Colon (tissue), 2 donors: ENCODE measurements at regions not wholly inside any gene's neighbourhood (a gene's known extent, or its start where the extent isn't known, plus 50 kb on each side); places are given as distances from the start of the nearest gene placed in this dataset.

Experiments
- FAIRE-seq: peaks from 2 replicates; lab custom pipeline; 2012; peaks lifted over from hg19 to GRCh38; lab: Jason Lieb, UNC
- donor health status: control.
- donor health status: control.

DNA sequence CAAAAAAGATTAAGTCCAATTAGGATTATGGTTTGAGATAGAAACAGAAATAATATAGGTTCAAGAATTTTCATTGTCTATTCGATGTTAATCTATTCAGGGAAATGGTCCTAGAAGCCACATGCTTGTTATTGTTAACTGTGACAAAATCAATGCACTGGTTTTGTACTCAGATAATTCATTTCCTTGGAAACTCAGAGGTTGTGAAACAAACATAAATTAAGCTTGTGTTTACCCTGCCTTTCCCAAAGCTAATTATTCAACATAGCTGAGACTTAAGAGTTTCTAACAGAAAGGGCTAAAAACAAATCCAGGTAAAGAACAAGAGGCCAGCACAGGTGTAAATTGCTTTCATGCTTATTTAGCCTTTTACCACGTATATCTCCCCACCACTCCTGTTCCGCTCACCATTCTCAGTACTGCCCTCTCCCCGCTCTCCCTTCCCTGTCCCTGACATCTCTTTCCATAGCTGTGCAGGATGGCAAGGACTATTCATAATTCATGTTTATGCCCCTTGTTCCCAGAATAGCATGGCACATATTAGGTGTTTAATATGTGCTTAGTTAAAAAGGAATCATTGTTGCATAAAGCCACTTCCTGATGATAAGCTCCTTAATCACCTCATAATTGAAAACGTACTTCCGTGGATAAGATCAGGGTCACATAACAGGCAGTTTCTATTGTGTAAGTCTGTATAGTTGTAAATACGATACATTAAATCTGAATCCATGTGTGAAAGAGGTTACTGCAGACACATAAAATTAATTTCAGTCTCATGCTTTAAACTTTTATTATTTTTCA is 131.8 kb upstream of the USP15 start:
- no peak for FAIRE-seq

DNA sequence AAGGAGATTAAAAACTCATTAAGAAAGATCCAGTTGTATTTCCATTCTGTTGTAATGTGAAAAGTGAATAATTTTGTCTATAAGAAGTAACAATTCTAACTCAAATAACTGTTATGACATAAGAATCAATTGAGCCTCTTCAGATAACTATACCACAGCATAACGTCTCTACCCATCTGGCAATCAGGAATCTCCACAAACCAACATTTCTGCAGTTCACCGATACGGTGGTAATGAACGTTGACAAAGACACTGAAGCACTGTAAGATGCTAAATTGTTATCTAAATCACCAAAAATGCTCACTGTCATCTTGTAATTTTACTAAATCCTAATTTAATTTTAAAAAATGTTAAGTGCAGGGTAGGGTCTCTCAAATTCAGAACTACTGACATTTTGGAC is 130.9 kb upstream of the USP15 start:
- no peak for FAIRE-seq

DNA sequence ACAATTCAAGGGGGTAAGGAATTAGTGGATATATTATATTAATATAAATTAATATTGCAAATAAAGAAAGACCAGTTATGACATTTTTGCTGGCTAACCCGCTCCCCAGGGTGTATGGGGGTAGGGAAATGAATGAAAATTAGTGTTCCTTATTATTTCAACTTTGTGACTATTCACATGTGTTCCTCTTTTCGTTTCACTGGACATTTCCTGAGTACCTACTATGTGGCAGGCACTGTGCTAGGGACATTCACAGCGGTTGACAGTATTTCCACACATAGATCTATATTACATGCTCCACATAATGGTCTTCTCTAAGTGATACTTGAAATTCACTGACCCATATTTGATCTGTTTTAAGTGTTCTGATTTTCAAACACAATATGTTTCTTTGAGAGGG is 129.8 kb upstream of the USP15 start:
- no peak for FAIRE-seq

DNA sequence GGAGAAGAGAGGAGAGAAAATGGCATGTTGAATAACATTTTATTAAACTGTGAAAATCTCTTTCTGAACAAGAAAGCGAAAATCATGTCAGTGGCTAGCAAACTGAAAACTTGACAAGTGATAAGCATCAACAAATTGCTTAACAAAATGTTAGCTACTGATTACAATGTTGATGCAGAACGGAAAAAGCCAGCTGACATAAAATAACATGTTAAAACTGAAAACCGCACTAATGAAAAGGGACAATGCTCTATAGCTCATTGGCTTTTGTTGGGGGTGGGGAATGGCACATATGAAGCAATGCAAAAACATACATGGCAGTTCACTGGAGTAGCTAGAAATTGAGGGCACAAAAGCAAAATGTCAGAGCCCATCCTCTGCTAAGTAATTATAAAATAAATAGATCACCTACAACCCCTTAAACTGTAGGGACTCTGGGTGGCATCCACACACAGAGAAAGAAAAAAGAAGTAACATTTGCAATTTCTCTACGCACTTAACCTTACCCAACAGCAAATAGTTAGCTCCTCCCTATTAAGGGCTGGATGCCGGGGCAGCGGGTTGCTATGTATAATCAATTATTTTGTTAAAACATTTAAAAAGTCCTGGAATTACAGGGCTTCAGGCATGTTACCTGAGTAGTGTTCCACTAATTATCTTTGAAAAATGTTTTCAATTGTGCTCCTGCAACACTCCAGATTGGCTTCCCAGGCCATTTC is 129.2 kb upstream of the USP15 start:
- FAIRE-seq: no peak

DNA sequence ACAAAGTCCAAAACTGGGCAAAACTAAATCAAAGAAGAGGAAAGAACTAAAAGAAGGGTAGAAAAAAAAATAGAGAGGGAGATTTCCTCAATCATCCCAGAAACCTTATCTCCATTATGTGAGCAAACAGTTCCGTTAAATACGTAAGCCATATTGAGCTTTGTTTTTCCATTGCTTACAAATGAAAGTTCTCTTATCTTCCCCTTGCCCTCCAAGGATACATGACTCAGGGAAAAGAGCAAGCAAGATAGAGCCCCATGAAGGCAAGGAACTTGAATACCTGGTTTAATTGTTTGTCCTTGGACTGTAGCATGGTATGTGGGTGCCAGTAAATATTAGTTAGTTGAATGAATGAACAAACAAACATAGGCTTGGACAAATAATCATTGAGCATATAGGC is 126.8 kb upstream of the USP15 start:
- FAIRE-seq: no peak

DNA sequence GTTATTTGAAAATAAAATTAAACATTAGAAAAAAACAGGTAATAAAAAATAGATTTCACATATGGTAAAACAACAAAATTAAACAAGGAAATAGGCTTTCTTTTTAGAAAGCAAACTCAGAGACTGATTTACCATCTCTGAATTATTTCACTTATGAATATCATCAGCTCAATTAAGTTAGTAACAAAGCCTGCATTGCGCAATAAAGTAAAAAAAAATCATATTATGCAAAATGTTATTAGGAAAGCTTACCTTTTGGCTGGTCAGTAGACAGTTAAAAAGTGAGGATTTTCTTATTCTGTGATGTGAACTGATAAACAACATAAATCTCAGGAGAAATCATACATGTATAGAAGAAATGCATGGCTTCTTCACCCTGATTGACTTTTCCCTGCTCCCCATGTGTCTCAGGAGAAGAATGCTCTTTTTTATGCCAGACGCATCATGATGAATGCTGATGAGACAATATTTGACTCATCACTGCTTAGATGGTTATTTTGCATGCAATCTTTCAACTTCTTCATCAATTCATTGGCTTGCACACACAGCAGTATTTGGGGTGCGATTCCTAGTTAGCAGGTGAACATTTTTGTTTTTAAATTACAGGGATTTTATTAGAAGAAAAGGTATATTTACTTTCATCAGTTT is 124.5 kb upstream of the USP15 start:
- no peak for FAIRE-seq

DNA sequence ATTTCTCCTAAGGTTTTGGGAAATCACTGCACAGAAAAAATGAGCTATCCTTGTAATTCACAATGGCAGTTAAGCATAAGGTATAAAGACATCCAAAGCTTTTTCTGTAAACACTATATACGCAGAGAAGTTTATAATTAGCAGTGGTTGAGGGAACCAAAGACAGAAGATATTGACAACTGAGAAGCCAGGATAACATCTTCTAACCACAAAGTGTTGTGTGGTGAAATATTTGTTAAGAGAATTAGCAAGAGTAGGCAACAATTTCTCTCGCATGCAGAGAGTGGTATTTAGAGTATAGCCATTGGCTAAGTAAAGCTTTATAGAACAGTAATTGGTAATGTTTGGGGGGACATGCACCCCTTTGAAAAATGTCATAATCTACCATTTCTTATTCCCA is 123.7 kb upstream of the USP15 start:
- no peak for FAIRE-seq

DNA sequence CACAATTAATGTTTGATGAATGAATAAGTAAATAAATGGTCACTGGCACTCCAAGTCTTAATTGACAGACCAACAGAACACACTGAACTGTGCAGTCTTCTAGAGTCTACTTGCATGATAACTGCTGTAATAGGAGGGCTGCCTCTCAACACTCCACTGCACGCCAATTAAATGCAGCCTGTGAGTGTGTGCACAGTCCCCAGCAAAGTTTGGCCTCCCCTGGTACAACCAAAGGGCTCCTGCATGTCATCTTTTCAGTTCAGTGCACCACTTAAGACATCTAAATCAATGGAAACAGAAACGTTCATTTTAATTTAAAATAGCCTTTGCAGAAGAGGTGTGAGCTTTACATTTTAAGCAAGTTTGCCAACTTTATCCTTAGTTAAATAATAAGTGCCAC is 121.7 kb upstream of the USP15 start:
- FAIRE-seq: no peak

DNA sequence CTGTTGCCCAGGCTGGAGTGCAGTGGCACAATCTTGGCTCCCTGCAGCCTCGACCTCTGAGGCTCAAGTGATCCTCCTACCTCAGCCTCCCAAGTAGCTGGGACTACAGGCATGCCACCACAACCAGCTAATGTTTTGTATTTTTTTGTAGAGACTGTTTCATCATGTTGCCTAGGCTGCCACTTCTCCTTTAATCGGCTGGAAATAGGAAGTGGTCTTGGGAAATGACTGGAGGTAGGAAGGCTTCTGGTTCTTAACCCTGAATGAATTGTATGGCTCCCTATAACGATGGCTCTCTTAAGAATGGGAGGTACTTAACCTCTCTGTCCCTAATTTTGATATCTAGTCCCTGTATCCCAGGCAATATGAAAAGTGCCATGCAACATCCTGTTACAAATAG is 113.9 kb upstream of the USP15 start:
- FAIRE-seq: no peak

DNA sequence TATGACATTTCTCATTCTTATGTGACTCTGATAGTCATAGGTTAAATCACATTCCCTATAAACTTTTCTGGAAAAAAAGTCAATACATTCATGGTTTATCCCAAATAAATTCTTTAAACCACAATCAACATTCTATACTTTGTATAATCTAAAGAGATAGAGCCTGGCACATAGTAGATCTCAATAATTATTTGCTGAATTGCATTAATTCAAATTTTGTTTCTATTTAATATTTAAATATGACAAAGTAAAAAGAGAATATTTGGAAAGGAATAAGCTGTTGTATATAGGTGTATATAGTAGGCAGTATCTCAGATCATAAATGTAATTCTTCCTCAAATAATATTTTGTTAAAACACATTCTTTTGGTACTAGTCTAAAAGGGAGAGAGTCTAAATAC is 102.2 kb upstream of the USP15 start:
- no peak for FAIRE-seq

DNA sequence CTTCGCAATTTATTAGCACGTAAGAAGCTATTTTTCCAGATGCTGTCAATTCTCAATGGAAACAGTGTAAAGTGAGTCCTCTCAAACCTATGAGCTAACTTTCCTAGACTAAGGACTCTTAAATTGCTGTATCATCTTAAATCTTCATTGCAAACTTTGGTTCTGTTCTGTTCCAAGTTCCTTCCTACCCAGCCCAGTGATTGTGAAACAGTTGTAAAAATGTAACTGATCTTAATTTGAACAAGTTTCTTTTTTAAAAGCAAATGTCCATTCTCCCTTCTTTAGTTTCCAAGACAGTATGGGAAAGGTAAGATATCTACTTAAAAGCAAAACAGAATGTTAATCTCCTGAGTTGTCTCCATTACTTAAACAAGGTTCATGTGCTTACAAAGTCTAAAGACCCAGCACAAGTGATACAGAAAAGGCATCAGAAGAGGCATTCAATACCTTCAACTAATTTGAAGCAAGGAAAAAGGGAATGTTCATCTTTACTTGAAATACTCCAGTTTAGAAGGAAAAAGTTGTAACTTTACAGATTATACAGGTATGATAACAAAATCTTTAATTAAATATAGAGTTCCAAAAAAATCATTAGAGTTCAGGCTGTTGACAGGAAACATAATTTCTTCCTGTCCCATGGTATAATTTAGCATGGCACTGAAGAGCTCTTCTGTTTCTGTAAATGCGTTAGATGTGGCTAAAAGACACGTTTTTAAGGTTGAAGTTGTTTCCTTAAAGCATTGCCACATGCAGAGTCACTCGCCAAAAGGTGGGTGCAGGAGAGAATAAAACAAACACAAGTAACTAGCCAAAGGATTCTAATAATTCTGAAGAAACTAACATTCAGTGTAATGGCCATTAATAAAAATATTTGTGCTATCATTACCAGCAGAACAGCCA is 101.5 kb upstream of the USP15 start:
- FAIRE-seq: no peak

DNA sequence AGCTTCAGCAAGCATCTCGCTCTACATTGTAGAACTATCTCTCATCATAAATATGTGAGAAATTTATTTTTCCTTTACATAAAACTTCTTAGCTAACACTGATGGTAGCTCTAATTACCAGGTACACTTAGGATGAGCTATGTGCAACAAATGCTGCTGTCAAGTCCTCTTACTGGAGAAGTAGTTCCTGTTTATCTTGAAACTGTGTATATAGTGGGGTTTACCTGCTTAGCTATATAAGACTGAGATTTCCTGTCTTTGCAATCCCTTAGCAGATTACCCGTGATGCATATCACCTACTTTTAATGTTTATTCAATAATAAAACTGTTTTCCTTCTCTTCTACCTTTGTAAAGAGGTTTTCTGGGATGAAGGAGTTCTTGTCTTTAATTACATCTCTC is 98.0 kb upstream of the USP15 start:
- no peak for FAIRE-seq

DNA sequence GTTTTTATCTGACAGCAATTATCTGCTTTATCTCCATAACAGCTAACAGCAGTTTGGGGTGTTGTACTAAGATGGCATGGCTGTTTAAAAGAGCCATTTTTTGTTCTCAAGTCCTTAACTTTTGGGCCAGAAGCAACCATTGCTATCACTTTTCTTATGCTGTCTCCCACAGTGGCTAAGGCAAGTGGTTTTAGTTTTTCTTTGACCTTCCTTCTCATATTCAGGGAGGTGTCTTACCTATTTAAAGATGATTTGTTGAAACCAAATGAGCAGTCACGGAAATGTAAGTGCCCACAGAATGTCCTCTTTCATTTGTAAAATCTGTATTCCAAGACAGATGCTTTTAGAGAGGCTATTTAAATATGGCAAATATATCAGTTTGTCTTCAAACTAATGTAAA is 96.8 kb upstream of the USP15 start:
- no peak for FAIRE-seq

DNA sequence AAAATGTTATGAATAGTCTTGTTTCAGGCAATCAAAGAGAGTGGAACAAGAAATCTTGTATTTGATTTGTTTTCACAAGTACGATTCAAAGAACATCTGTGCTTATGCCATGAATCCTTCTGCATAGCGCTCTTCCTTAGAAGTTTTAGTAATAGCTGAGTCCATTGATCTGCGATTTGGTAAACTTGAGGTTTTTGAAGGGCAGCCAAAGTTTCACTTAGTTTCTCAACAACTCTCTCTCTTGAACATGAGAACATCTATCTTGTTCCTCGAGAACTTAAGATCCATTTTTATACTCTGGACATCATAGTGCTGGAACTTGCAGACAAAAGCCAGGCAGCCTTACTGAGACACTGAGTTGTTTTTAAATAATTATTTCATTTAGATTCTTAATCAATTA is 96.2 kb upstream of the USP15 start:
- FAIRE-seq: no peak

DNA sequence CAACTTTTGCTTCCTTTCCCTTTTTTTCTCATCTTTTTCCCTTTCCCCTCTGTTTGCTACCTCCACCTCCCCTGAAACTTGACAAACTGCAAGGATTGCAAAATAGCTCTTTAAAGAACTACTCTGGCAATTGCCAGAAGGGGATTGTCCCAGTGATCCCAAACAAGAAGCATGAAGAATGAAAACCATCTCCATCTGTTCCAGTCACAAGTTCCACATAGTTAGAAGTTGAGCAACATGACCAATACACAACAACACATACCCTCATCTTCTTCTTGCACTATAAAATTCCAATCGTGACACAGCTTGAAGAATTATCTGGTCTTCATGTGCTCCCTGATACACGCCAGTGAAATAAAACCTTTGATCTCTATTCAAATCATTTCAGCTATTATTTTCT is 93.7 kb upstream of the USP15 start:
- FAIRE-seq: no peak

DNA sequence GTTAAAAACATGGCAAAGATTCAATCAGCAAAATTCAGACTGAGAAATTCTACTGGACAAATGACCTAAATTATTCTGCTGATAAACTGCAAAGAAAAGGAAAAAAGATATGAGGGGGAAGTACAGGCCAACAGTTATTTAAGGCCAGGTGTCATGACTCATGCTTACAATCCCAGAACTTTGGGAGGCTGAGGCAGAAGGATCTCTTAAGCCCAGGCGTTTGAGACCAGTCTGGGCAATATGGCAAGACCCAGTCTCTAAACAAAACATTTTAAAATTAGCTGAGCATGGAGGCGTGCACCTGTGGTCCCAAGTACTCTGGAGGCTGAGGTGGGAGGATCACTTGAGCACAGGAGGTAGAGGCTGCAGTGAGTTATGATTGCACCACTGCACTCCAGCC is 91.8 kb upstream of the USP15 start:
- FAIRE-seq: no peak

DNA sequence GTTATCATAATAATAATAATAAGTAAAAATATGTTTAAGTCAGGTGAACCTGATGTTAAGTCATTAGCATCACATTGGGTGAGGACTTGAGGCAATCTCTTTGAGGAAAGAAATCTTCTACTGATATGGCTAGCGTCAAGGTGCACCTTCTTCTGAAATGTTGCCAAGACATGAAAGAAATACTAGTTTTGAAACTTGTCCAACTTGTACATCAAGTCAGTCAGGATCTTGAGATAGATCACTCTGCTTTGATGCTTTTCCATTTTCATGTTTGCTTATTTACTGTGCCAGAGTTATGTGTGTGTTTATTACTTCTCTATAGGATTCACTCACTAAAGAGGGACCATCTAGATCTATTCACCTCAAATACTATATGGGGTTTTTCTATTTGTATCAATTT is 90.0 kb upstream of the USP15 start:
- no peak for FAIRE-seq

DNA sequence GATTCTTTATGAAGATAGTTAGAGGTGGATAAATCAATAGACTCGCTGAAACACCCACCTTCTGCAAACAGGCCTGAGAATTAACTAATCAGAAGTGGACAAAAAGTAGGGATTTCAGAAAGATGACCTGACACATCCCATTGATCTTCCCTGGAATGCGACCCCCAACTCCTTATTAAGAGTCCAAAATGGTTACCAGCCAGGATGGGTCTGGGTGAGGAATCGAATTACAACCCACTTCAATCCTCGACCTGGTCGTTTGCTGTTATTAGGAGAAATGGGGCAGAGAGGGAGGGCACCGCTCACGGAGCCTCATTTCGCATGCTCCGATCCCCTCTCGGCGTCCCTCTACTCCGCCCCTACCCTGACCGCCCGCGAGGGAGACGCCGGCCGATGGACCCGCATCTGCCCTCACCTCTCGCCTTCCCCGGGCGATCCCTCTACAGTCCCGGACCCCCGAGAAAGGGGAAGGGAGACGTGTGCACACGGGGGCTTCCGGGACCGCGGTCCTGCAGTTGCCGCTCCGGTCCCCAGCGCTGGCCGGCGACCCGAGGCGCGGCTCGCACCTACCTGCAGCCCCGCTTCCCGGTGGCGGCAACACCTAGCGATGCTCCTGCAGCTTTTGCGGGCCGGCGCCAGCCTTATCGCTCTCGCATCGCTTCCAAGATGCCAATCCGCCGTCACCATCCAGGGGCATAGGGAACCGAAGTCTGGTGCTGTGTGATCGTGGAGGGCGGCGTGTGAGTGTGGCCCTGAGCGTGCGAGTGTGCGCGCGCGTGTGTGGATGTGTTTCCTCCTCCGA is 69.3 kb upstream of the USP15 start:
- no peak for FAIRE-seq

DNA sequence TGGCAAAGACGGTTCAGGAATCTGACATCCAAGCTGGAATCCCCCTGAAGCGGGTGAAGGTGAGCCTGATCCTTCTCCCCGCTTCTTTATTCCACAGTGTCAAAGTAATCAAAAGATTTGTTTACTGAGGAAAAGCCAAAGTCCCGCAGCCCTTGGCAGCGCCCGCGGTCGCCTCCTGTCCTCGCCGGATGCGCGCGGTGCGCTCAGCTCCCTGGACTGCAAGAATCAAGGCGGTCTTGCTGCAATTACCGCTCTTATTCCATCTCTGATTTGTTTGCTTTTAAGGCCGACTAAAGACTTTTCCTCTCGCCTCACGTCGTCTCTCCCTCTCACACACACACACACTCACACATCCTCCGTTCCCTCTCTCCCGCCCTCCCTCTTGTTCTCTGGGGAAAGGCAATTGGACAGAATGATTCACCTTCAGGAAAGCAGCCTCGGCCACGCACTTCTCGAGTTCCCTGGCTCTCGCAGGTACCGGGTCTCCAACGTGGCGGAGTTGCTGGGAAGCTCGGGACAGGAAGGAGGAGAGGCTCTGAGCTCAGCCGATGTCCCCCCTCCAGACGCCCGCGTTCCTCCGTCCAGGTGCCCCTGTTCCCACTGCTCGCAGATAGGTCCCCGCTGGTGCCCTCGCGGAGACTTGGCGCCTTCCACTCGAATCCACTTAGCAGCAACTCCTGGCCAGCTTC is 68.6 kb upstream of the USP15 start:
- FAIRE-seq: no peak

DNA sequence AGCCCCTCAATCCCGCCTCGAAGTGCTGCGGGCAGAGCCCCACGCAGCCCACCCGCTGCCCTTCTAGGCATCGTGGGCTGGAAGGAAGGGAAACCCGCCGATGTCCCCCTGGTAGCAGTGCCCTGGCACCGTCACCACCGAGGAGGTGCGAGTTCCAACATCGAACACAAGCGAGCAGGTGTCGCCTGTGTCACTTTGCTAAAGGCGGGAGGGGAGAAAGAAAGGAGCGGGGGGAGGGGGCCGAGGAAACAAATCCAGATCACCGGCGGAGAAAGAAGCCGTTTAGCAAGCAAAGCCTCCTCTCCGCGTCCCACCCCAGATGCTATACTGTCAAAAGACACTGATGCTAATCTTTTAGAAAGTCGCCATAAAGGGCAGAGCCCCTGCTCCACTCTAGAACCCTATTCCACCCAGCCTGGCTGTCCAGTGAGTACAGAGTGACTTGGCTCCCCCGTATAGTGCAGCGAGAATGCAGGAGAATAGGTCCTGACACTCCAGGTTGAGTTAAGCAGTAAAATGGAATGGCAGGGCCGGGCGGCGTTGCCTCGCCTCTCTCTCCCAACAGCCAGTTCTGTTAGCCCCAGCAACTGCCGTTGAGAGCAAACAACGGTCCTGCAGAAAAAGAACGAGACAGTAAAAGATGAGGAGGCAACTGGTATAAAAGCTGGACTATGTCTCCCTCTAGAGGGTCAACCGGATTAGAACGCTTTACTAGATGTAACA is 67.9 kb upstream of the USP15 start:
- no peak for FAIRE-seq
